Bronchial epithelial cell (primary cell): ENCODE measurements at regions not wholly inside any gene's neighbourhood (a gene's known extent, or its start where the extent isn't known, plus 50 kb on each side); places are given as distances from the start of the nearest gene placed in this dataset.
A peak's percentile ranks its signal among the peaks of the same experiment; 100 is the strongest.

Experiments used
- DNase-seq: peaks from one replicate; pipeline ENCODE4 v3.0.0-alpha.2; 2010; ENCODE audit warnings: low read depth
- FAIRE-seq: peaks from 2 replicates; lab custom pipeline; 2011; peaks lifted over from hg19 to GRCh38; lab: Jason Lieb, UNC
- H3K27me3 ChIP-seq: 2 replicates; pipeline ENCODE4 v1.5.1; 2011; ENCODE audit warnings: low read length; ENCODE audit not compliant: control insufficient read depth, insufficient read depth
- H3K36me3 ChIP-seq: 2 replicates; pipeline ENCODE4 v1.5.1; 2011; ENCODE audit warnings: low read length; ENCODE audit not compliant: control insufficient read depth, insufficient read depth
- H3K4me3 ChIP-seq: 2 replicates; pipeline ENCODE4 v1.5.1; 2011; ENCODE audit warnings: mild to moderate bottlenecking, low read depth, low read length, control low read depth
- TF ChIP-seq, protein P1 (sequence below): IDR thresholded peaks from 2 replicates; pipeline ENCODE4 v1.5.1; 2011; ENCODE audit warnings: mild to moderate bottlenecking, moderate library complexity, low read length, control low read depth, inconsistent platforms; ENCODE audit not compliant: insufficient read depth, severe bottlenecking

DNA sequence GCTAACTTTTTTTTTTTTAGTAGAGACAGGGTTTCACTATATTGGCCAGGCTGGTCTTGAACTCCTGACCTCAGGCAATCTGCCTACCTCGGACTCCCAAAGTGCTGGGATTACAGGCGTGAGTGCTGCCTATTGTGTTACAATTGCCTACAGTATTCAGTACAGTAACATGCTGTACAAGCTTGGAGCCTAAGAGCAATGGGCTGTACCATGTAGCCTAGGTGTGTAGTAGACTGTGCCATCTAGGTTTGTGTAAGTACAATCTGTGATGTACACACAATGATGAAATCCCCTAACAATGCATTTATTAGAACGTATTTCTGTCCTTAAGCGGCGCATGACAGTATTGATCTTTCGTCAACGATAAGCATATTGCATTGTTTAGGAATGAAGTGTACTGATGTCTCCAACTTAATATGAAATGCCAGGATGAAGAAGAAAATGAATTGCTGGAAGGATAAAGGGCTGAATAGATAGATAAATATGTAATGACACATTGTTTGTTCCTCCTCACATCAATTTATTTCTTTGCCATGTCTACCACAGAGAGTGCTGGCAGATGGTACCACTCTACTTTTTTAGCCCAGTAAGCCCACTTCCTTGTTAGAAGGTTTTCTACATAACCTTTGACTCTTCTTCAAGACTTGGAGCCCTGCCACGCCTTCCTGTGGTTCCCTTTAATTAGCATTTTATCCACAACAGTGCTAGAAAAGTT, 467.5 kb downstream of the VRK1 start:
- H3K36me3 ChIP-seq: no peaks in the 10 kb centered on the region
- TF ChIP-seq, protein P1, sequence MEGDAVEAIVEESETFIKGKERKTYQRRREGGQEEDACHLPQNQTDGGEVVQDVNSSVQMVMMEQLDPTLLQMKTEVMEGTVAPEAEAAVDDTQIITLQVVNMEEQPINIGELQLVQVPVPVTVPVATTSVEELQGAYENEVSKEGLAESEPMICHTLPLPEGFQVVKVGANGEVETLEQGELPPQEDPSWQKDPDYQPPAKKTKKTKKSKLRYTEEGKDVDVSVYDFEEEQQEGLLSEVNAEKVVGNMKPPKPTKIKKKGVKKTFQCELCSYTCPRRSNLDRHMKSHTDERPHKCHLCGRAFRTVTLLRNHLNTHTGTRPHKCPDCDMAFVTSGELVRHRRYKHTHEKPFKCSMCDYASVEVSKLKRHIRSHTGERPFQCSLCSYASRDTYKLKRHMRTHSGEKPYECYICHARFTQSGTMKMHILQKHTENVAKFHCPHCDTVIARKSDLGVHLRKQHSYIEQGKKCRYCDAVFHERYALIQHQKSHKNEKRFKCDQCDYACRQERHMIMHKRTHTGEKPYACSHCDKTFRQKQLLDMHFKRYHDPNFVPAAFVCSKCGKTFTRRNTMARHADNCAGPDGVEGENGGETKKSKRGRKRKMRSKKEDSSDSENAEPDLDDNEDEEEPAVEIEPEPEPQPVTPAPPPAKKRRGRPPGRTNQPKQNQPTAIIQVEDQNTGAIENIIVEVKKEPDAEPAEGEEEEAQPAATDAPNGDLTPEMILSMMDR: no peak
- FAIRE-seq (no peak), DNase-seq (no peak)
- H3K27me3 ChIP-seq: no peaks in the 10 kb centered on the region
- H3K4me3 ChIP-seq: no peak overlapping the region

DNA sequence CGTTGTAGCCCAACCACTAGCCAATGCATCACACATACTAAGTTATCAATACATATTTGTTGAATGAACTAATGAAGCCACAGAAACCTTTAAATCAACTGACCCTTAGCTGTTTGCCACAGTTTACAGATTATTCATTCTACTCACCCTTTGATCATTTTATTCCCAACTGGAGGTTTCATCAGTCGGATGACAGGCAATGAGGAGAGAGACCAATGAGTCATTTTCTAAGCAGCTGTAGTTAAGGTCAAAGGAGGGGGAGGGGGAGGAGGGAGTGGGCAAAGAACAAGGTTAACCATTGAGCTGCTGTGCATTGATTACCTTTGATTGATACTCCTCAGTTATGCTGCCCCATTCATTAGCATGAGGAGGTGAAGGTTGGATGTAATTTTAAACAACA, 469.5 kb downstream of the VRK1 start:
- TF ChIP-seq, protein P1: no peak
- H3K27me3 ChIP-seq: no peaks in the 10 kb centered on the region
- H3K36me3 ChIP-seq: no peaks in the 10 kb centered on the region
- no peak for FAIRE-seq
- no peak overlapping the region for H3K4me3 ChIP-seq
- peak; percentile 32 for DNase-seq

DNA sequence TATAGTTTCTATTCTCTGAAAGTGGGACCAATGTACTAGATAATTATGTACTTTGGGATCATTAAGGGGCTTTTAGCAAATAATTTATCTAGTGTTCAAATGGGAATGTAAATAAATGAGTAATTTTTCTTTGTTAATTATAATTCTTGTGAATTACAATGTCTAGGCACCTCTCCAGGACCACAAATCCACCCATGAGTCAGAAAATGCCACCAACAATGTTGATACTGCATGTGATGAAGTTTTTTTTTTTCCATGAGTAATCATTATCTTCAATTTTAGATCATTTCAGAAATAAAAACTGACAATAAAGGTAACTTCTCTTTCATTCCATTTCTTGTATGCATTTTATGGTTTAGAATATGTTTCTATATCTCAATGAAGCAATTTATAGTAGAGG, 470.3 kb downstream of the VRK1 start:
- Histone ChIP-seq H3K4me3 (no peak overlapping the region), H3K27me3 (no peaks in the 10 kb centered on the region), H3K36me3 (no peaks in the 10 kb centered on the region)
- peak; percentile 16 for DNase-seq
- TF ChIP-seq, protein P1: no peak
- no peak for FAIRE-seq

DNA sequence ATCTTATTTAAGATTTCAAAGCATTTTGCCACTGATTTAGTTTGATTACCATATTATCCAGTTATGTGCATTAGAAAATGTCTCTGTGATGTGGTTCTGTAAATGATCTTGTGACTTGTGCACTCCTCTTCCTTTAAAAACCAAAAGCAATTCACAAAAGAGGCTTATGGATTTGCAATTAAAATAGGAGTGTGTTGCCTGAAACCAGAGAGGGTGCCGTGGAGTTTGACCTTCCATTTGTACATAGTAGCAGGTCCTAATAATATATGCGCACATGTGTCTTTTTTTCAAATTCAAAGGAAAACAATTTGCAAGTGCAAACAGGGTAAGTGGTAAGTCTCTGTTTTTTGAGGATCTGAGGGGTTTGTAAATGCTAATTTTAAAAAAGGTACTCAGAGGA, 470.9 kb downstream of the VRK1 start:
- H3K27me3 ChIP-seq: no peaks in the 10 kb centered on the region
- TF ChIP-seq, protein P1: no peak
- no peak overlapping the region for H3K4me3 ChIP-seq
- no peak for DNase-seq
- FAIRE-seq: no peak
- H3K36me3 ChIP-seq: no peaks in the 10 kb centered on the region

DNA sequence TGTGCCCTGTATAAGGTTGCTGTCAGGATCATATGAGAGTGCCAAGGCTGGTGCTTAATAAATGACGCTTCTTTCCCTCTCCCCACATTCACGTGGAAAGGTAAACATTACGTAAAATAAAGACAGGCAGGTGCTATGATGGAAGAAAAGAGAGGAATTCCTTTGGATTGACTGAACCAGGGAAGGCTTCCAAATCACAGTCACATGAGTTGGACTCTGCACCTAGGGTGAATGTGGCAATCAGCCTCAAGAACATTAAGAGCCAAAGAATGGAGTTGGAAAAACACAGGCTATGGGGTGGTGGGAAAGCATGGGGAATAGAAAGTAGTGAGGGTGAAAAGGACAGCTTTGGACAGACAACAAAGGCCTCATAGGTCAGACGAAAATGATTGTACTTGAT, 473.1 kb downstream of the VRK1 start:
- H3K27me3 ChIP-seq: no peaks in the 10 kb centered on the region
- no peak for FAIRE-seq
- H3K36me3 ChIP-seq: no peaks in the 10 kb centered on the region
- peak; percentile 12 for DNase-seq
- no peak overlapping the region for H3K4me3 ChIP-seq
- TF ChIP-seq, protein P1: no peak
